DND-41 (cell line): ENCODE measurements at regions not wholly inside any gene's neighbourhood (a gene's known extent, or its start where the extent isn't known, plus 50 kb on each side); places are given as distances from the start of the nearest gene placed in this dataset.

ENCODE experiments used
- CTCF ChIP-seq: IDR thresholded peaks from 2 replicates; pipeline ENCODE4 v1.5.1; 2012; ENCODE audit warnings: borderline replicate concordance, low read length, moderate library complexity, mild to moderate bottlenecking; ENCODE audit not compliant: poor library complexity, severe bottlenecking; ENCODE audit errors: extremely low read depth
- EZH2 ChIP-seq: IDR thresholded peaks from 3 replicates; pipeline ENCODE4 v1.6.1; 2012; ENCODE audit warnings: borderline replicate concordance, low read depth, mild to moderate bottlenecking, moderate library complexity, low read length, inconsistent platforms; ENCODE audit not compliant: severe bottlenecking

- TF ChIP-seq CTCF (no peak), EZH2 (no peak)
Observed at GRCh38 chr13:42380420-42381164, 108.6 kb downstream of the AKAP11 start.
